ENCODE measurements at regions not wholly inside any gene's neighbourhood (a gene's known extent, or its start where the extent isn't known, plus 50 kb on each side); places are given as distances from the start of the nearest gene placed in this dataset.

GRCh38 chr10:33087152-33087551 is 129.1 kb upstream of the ITGB1 start:
- TF ChIP-seq EZH2 (IDR thresholded peaks at IDR 0.05) (no peak), POLR2AphosphoS5 (IDR thresholded peaks at IDR 0.05; ENCODE audit: borderline replicate concordance, low read depth, low read length) (no peak)

Data from SK-N-MC (cell line).